Esophagus muscularis mucosa (tissue), 4 donors: ENCODE measurements at regions not wholly inside any gene's neighbourhood (a gene's known extent, or its start where the extent isn't known, plus 50 kb on each side); places are given as distances from the start of the nearest gene placed in this dataset.
"Not testable (repeated sequence)": the region's sequence is repeated elsewhere in the genome, so short reads cannot be mapped to it uniquely, and the experiment has no call there.

Source experiments
- DNase-seq: peaks from one replicate; pipeline ENCODE4 v3.0.0-alpha.2; 2017; ENCODE audit errors: extremely low spot score
- H3K27ac ChIP-seq, 4 donors: fragments of 200-600 bp; sonication (generic); replicated peaks in 1 of 4; 1 replicate in 3 of 4; 2 replicates in 1 of 4; pipeline ENCODE4 v1.5.1; 2016 to 2019; ENCODE audit warnings: mild to moderate bottlenecking in 1 of 4
- H3K27me3 ChIP-seq, 4 donors: fragments of 200-600 bp; sonication (generic); one replicate each; pipeline versions ENCODE4 v1.5.1 to v1.6.0; 2016 to 2019
- H3K36me3 ChIP-seq, 4 donors: fragments of 200-600 bp; sonication (generic); one replicate each; pipeline ENCODE4 v1.5.1; 2016 to 2019
- H3K4me1 ChIP-seq, 4 donors: fragments of 200-600 bp; sonication (generic); one replicate each; pipeline ENCODE4 v1.5.1; 2016 to 2019
- H3K4me3 ChIP-seq, 4 donors: fragments of 200-600 bp; sonication (generic); 1 replicate in 2 of 4; 2 replicates in 2 of 4; pipeline ENCODE4 v1.5.1; 2016 to 2019; ENCODE audit warnings: mild to moderate bottlenecking in 4 of 4, moderate library complexity in 1 of 4
- H3K9me3 ChIP-seq, 4 donors: fragments of 200-600 bp; sonication (generic); 1 replicate in 3 of 4; 2 replicates in 1 of 4; pipeline ENCODE4 v1.5.1; 2016 to 2019
- CTCF ChIP-seq, 3 experiments: fragments of 200-600 bp in 2 of 3; fragments of 450-650 bp in 1 of 3; sonication (generic) in 2 of 3; IDR thresholded peaks; one replicate each; pipeline ENCODE4 v1.5.1; 2017 to 2019; ENCODE audit warnings: antibody characterized with exemption in 3 of 3, mild to moderate bottlenecking in 2 of 3, moderate library complexity in 1 of 3
- EP300 ChIP-seq: sonication (generic); formaldehyde crosslinking; IDR thresholded peaks from one replicate; pipeline ENCODE4 v1.6.1; 2017; ENCODE audit warnings: antibody characterized with exemption
- POLR2A ChIP-seq: fragments of 450-650 bp; IDR thresholded peaks from one replicate; pipeline ENCODE4 v1.6.1; 2017; ENCODE audit warnings: antibody characterized with exemption, moderate library complexity, mild to moderate bottlenecking, low read depth
- POLR2AphosphoS5 ChIP-seq, 2 donors: sonication (generic); formaldehyde crosslinking; IDR thresholded peaks; one replicate each; pipeline ENCODE4 v1.6.1; 2017; ENCODE audit warnings: antibody characterized with exemption in 2 of 2
- WGBS: methylation state at CpG from one replicate; pipeline ENCODE4 v1.1.5; 2018; 5-methylcytosine and 5-hydroxymethylcytosine counted together
- intact Hi-C: fragments of 100-400 bp; cut with DNase I; formaldehyde crosslinking; loops from one replicate; pipeline ENCODE4 v1.15.1; 2023

DNA sequence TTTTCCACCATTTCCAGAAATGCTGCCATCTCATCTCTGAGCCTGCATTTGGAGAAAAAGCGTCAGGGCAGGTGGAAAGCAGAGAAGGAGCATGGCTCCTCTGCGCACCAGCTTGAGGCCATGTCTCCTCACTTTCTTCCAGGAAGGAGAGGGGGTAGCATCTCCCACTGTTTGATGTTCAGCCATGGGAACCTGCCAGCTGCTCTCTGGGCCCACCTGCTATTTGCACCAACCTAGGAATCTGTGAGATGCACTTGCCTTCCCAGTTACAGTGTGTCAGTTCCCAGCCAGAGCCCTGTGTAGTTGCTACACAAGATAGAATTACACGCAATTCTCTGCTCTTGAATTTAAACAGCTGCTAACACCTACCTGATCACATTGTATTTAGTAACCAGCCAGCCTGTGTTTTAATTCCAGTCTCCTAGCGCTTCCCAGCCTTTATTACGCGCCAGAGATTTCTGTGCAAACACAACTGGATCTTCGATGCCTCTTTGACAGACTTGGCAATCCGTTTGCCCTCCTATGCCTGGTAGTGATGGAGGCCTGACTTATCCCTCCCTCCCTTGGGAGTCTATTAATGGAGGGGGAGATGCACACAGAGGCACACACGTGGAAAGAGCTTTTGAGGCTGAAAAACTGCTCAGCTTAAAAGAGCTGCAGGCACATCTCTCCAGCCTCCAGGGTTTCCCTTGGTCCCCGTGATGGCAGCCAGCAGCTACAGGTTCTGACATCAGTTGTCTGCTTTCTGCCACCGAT lies 98.1 kb upstream of the SEC14L1 start:
- intact Hi-C loops = no loop called here
- H3K36me3 ChIP-seq = no peaks in the 10 kb centered on the region
- H3K4me3 ChIP-seq = no peak overlapping the region
- H3K27me3 ChIP-seq = peaks cover 0 to 13% (median 0%) of the 10 kb centered on the region in 4 donors
- 79% methylated on average over 11 of the region's 11 CpGs for WGBS
- H3K4me1 ChIP-seq = peaks cover 0 to under 1% (median 0%) of the 10 kb centered on the region in 4 donors
- TF ChIP-seq CTCF (IDR thresholded peaks at IDR 0.05) (no peak), EP300 (no peak), POLR2A (no peak), POLR2AphosphoS5 (IDR thresholded peaks at IDR 0.05) (no peak)
- DNase-seq = no peak
- no peaks in the 10 kb centered on the region for H3K9me3 ChIP-seq
- H3K27ac ChIP-seq = no peak overlapping the region

DNA sequence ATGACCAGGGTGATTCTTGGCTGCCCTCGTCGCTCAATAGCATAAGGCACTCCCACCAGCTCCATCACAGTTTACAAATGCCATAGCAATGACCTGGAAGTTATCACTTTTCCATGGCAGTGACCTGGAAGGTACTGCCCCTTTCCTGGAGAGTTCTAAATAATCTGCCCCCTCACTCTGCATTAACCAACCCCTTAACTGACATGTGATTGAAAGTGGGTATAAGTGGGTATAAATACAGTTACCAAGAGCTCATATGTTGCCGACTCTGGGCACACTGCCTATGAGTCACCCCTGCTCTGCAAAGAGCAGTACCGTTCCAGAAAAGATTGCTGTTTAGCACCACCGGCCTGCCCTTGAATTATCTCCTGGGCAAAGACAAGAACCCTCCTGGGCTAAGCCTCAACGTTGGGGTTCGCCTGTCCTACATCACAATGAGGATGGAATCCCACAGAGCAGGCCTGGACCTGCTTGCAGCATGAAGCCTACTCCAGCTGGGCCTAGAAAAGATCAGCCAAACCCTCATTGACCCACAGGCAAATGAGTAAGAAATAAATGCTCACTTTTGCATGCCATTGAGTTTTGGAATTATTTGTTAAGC lies 95.2 kb upstream of the SEC14L1 start:
- Histone ChIP-seq H3K27me3 (peaks cover 0 to 16% (median 0%) of the 10 kb centered on the region in 4 donors), H3K36me3 (no peaks in the 10 kb centered on the region), H3K4me3 (no peak overlapping the region), H3K4me1 (no peaks in the 10 kb centered on the region), H3K27ac (no peak overlapping the region), H3K9me3 (no peaks in the 10 kb centered on the region)
- intact Hi-C loops = no loop called here
- TF ChIP-seq EP300 (no peak), POLR2A (no peak)
- DNase-seq = no peak
- WGBS = 87% methylated on average over 7 of the region's 7 CpGs

- H3K4me1 ChIP-seq = no peaks in the 10 kb centered on the region
- TF ChIP-seq CTCF (IDR thresholded peaks at IDR 0.05) (no peak), EP300 (no peak), POLR2A (no peak), POLR2AphosphoS5 (IDR thresholded peaks at IDR 0.05) (no peak)
- peaks cover 0 to 55% (median 0%) of the 10 kb centered on the region in 4 donors for H3K27me3 ChIP-seq
- 73% methylated on average over 12 of the region's 12 CpGs for WGBS
- no peaks in the 10 kb centered on the region for H3K36me3 ChIP-seq
- no peak overlapping the region for H3K27ac ChIP-seq
- intact Hi-C loops = no loop called here
- DNase-seq = no peak
- H3K4me3 ChIP-seq = no peak overlapping the region
- H3K9me3 ChIP-seq = no peaks in the 10 kb centered on the region
Measured at GRCh38 chr17:77049440-77049839, 91.3 kb upstream of the SEC14L1 start.

GRCh38 chr17:77050901-77051300 lies 89.9 kb upstream of the SEC14L1 start:
- H3K27me3 ChIP-seq = peaks cover 0 to 70% (median 2%) of the 10 kb centered on the region in 4 donors
- H3K9me3 ChIP-seq, H3K4me1 ChIP-seq, H3K27ac ChIP-seq, intact Hi-C loops, H3K36me3 ChIP-seq, H3K4me3 ChIP-seq, DNase-seq: not testable (repeated sequence)
- 88% methylated on average over 14 of the region's 14 CpGs for WGBS

GRCh38 chr17:77054936-77055335 lies 85.8 kb upstream of the SEC14L1 start:
- WGBS = 44% methylated on average over 6 of the region's 10 CpGs
- DNase-seq = no peak
- Histone ChIP-seq H3K27ac (no peak overlapping the region), H3K36me3 (no peaks in the 10 kb centered on the region), H3K4me1 (peaks cover 0 to 5% (median 2%) of the 10 kb centered on the region in 4 donors), H3K27me3 (peaks cover 0 to 99% (median 7%) of the 10 kb centered on the region in 4 donors), H3K9me3 (no peaks in the 10 kb centered on the region), H3K4me3 (no peak overlapping the region)
- no peak for TF ChIP-seq EP300
- no peak for TF ChIP-seq POLR2AphosphoS5 (IDR thresholded peaks at IDR 0.05)
- no peak for TF ChIP-seq POLR2A
- TF ChIP-seq CTCF (IDR thresholded peaks at IDR 0.05) = no peak
- intact Hi-C loops = no loop called here
